LNCaP clone FGC (cell line): ENCODE measurements at regions not wholly inside any gene's neighbourhood (a gene's known extent, or its start where the extent isn't known, plus 50 kb on each side); places are given as distances from the start of the nearest gene placed in this dataset.
"Not testable (repeated sequence)": the region's sequence is repeated elsewhere in the genome, so short reads cannot be mapped to it uniquely, and the experiment has no call there.

Experiments used
- DNase-seq: peaks from one replicate; pipeline ENCODE4 v3.0.0-alpha.2; 2011; ENCODE audit warnings: low read depth
- H3K4me3 ChIP-seq: 2 replicates; pipeline ENCODE4 v1.5.1; 2011; ENCODE audit warnings: mild to moderate bottlenecking, low read depth, low read length, control low read depth
- CTCF ChIP-seq: IDR thresholded peaks from 2 replicates; pipeline ENCODE4 v1.5.1; 2012; ENCODE audit warnings: mild to moderate bottlenecking; ENCODE audit not compliant: control insufficient read depth, insufficient read depth; ENCODE audit errors: extremely low read depth

- no peak overlapping the region for H3K4me3 ChIP-seq
- no peak for TF ChIP-seq CTCF
- no peak for DNase-seq
These were observed 99.6 kb upstream of the FBXO28 start for GRCh38 chr1:224014330-224014649.

GRCh38 chr1:224013626-224014329, 100.1 kb upstream of the FBXO28 start:
- DNase-seq, H3K4me3 ChIP-seq: not testable (repeated sequence)

- not testable (repeated sequence) for DNase-seq
These were observed 101.0 kb upstream of the FBXO28 start for GRCh38 chr1:224012807-224013434.

GRCh38 chr1:224012162-224012561, 101.7 kb upstream of the FBXO28 start:
- H3K4me3 ChIP-seq, DNase-seq: not testable (repeated sequence)

More at GRCh38 chr1:224012807-224013434, 101.0 kb upstream of the FBXO28 start:
- not testable (repeated sequence) for H3K4me3 ChIP-seq

GRCh38 chr1:224011751-224012150, 102.2 kb upstream of the FBXO28 start:
- DNase-seq, H3K4me3 ChIP-seq: not testable (repeated sequence)

- DNase-seq, H3K4me3 ChIP-seq: not testable (repeated sequence)
These were observed 102.8 kb upstream of the FBXO28 start for GRCh38 chr1:224011153-224011552.

GRCh38 chr1:224005973-224006372, 107.9 kb upstream of the FBXO28 start:
- not testable (repeated sequence) for H3K4me3 ChIP-seq, DNase-seq

- H3K4me3 ChIP-seq, DNase-seq: not testable (repeated sequence)
These were observed 109.2 kb upstream of the FBXO28 start for GRCh38 chr1:224004552-224005315.

- not testable (repeated sequence) for H3K4me3 ChIP-seq
- DNase-seq: peak; percentile 77
These were observed 110.0 kb upstream of the FBXO28 start for GRCh38 chr1:224003896-224004295.

GRCh38 chr1:224001757-224002156, 112.2 kb upstream of the FBXO28 start:
- H3K4me3 ChIP-seq, DNase-seq: not testable (repeated sequence)

- DNase-seq, H3K4me3 ChIP-seq: not testable (repeated sequence)
These were observed 114.2 kb upstream of the FBXO28 start for GRCh38 chr1:223999761-224000160.

GRCh38 chr1:223998676-223999455, 115.0 kb upstream of the FBXO28 start:
- DNase-seq: not testable (repeated sequence)

GRCh38 chr1:223996376-223996775, 117.5 kb upstream of the FBXO28 start:
- H3K4me3 ChIP-seq, DNase-seq: not testable (repeated sequence)

More at GRCh38 chr1:223998676-223999455, 115.0 kb upstream of the FBXO28 start:
- H3K4me3 ChIP-seq: not testable (repeated sequence)
